ENCODE measurements at regions not wholly inside any gene's neighbourhood (a gene's known extent, or its start where the extent isn't known, plus 50 kb on each side); places are given as distances from the start of the nearest gene placed in this dataset.

GRCh38 chr5:143953851-143954250 lies 141.9 kb downstream of the HMHB1 start:
- Histone ChIP-seq H3K27ac (ENCODE audit: low read depth in 2 of 2, low read length in 1 of 2) (no peak overlapping the region), H3K4me2 (no peak overlapping the region), H4K20me1 (ENCODE audit: insufficient read depth) (no peaks in the 10 kb centered on the region), H3F3A (replicated peaks; ENCODE audit: insufficient read depth) (no peaks in the 10 kb centered on the region), H3K27me3 (ENCODE audit: insufficient read depth) (no peaks in the 10 kb centered on the region), H3K4me3 (ENCODE audit: low read depth in 2 of 2, low read length in 1 of 2) (no peak overlapping the region), H3K36me3 (replicated peaks in 1 of 2; ENCODE audit: control insufficient read depth in 1 of 2, insufficient read depth in 2 of 2, low read length in 1 of 2) (no peaks in the 10 kb centered on the region), H3K9me3 (no peaks in the 10 kb centered on the region), H3K9me2 (no peaks in the 10 kb centered on the region), H3K4me1 (ENCODE audit: control insufficient read depth in 1 of 2, insufficient read depth in 2 of 2, low read depth in 1 of 2, low read length in 1 of 2) (peaks cover 0 to 5% of the 10 kb centered on the region in 2 experiments; a peak in 2 of 4 replicates), H3K9ac (no peak overlapping the region), H3K79me2 (ENCODE audit: insufficient read depth) (no peaks in the 10 kb centered on the region), H2AFZ (ENCODE audit: low read depth) (no peak overlapping the region)
- POLR2A ChIA-PET = no interaction called here
- DNase-seq = no peak
- 90% methylated on average over 4 of the region's 4 CpGs for WGBS (ENCODE audit: low lambda C conversion rate)
- CTCF ChIA-PET = interaction anchor here (0.6 to 1.8 kb wide), 4 partner anchors 31 to 1235 kb away, joined by 3 to 4 read pairs (median 4); no protein-coding TSS in a partner anchor
- TF ChIP-seq, protein P1, sequence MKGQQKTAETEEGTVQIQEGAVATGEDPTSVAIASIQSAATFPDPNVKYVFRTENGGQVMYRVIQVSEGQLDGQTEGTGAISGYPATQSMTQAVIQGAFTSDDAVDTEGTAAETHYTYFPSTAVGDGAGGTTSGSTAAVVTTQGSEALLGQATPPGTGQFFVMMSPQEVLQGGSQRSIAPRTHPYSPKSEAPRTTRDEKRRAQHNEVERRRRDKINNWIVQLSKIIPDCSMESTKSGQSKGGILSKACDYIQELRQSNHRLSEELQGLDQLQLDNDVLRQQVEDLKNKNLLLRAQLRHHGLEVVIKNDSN (IDR thresholded peaks at IDR 0.05; ENCODE audit: borderline replicate concordance, low read depth) = no peak
- TF ChIP-seq EZH2phosphoT487 (IDR thresholded peaks at IDR 0.05; ENCODE audit: borderline replicate concordance, low read depth) (no peak), NFIC (IDR thresholded peaks at IDR 0.05; ENCODE audit: borderline replicate concordance) (no peak), FOXJ3 (CRISPR knock-in tag; IDR thresholded peaks at IDR 0.05) (no peak), RFX5 (IDR thresholded peaks at IDR 0.05; ENCODE audit: low read length) (no peak), POLR2AphosphoS5 (IDR thresholded peaks at IDR 0.05; ENCODE audit: low read depth, low read length) (no peak), RXRA (IDR thresholded peaks at IDR 0.05; ENCODE audit: borderline replicate concordance, low read depth) (no peak), ELF1 (IDR thresholded peaks at IDR 0.05) (no peak), FOXM1 (IDR thresholded peaks at IDR 0.05; ENCODE audit: low read depth) (no peak), CTCF (IDR thresholded peaks at IDR 0.05) (no peak)
- TF ChIP-seq, protein P2, sequence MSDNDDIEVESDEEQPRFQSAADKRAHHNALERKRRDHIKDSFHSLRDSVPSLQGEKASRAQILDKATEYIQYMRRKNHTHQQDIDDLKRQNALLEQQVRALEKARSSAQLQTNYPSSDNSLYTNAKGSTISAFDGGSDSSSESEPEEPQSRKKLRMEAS (IDR thresholded peaks at IDR 0.05; ENCODE audit: low read depth) = no peak
- TF ChIP-seq, protein P3, sequence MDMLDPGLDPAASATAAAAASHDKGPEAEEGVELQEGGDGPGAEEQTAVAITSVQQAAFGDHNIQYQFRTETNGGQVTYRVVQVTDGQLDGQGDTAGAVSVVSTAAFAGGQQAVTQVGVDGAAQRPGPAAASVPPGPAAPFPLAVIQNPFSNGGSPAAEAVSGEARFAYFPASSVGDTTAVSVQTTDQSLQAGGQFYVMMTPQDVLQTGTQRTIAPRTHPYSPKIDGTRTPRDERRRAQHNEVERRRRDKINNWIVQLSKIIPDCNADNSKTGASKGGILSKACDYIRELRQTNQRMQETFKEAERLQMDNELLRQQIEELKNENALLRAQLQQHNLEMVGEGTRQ (IDR thresholded peaks at IDR 0.05; ENCODE audit: borderline replicate concordance, low read depth, low read length) = no peak

DNA sequence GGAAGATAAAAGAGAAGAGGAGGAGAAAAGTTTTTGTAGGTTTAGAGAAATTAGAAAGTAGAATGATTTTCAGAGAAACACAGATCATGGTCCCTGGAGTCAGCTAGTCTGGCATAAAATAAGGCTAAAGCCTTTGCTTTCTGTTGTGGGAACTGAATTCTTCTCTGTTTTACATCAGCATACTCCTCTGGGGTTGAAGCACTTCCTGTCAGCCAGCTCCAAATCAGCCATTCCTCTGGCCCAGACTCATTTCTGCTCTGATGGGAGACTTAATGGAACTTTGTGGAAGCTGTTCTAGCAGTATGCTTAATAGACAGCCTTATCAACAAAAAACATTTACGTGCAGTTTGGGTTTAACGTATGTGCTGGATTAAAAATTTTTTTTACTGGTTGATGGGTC lies 143.2 kb downstream of the HMHB1 start:
- H3K9me2 ChIP-seq = no peaks in the 10 kb centered on the region
- ChIA-PET CTCF (interaction anchor here (1.2 to 1.9 kb wide), 2 partner anchors 10 to 13 kb away, joined by 5 to 6 read pairs; no protein-coding TSS in a partner anchor), POLR2A (no interaction called here)
- H3K4me3 ChIP-seq (ENCODE audit: low read depth in 2 of 2, low read length in 1 of 2) = no peak overlapping the region
- no peak overlapping the region for H3K9ac ChIP-seq
- H3K27ac ChIP-seq (ENCODE audit: low read depth in 2 of 2, low read length in 1 of 2) = peak overlapping the region; percentile 43 to 67; a peak in 3 of 4 replicates
- DNase-seq = peak; percentile 5
- H3K27me3 ChIP-seq (ENCODE audit: insufficient read depth) = no peaks in the 10 kb centered on the region
- H3F3A ChIP-seq (replicated peaks; ENCODE audit: insufficient read depth) = no peaks in the 10 kb centered on the region
- 59% methylated on average over 2 of the region's 2 CpGs for WGBS (ENCODE audit: low lambda C conversion rate)
- H3K4me2 ChIP-seq = no peak overlapping the region; the same call in 1 of the 2 replicates
- TF ChIP-seq TEAD4 (IDR thresholded peaks at IDR 0.05; ENCODE audit: borderline replicate concordance, insufficient read depth) (no peak), MEF2A (IDR thresholded peaks at IDR 0.05; ENCODE audit: borderline replicate concordance, low read depth) (no peak), SMC3 (IDR thresholded peaks at IDR 0.05; ENCODE audit: low read depth, low read length) (no peak), SIN3A (IDR thresholded peaks at IDR 0.05; ENCODE audit: borderline replicate concordance, low read depth, low read length) (no peak)
- no peaks in the 10 kb centered on the region for H3K9me3 ChIP-seq
- peaks cover 0 to 5% of the 10 kb centered on the region in 2 experiments; a peak in 2 of 4 replicates for H3K4me1 ChIP-seq (ENCODE audit: control insufficient read depth in 1 of 2, insufficient read depth in 2 of 2, low read depth in 1 of 2, low read length in 1 of 2)
- H3K36me3 ChIP-seq (replicated peaks in 1 of 2; ENCODE audit: control insufficient read depth in 1 of 2, insufficient read depth in 2 of 2, low read length in 1 of 2) = no peaks in the 10 kb centered on the region
- H3K79me2 ChIP-seq (ENCODE audit: insufficient read depth) = no peaks in the 10 kb centered on the region
- H2AFZ ChIP-seq (ENCODE audit: low read depth) = peak overlapping the region; percentile 8; the same call in 1 of the 2 replicates
- no peaks in the 10 kb centered on the region for H4K20me1 ChIP-seq (ENCODE audit: insufficient read depth)
